Ovary (tissue), 7 donors: ENCODE measurements at regions not wholly inside any gene's neighbourhood (a gene's known extent, or its start where the extent isn't known, plus 50 kb on each side); places are given as distances from the start of the nearest gene placed in this dataset.
A peak's percentile ranks its signal among the peaks of the same experiment; 100 is the strongest.

Experiments used
- DNase-seq, 5 donors: peaks; one replicate each; pipeline ENCODE4 v3.0.0-alpha.2; 2019 to 2020
- H3K27ac ChIP-seq, 2 donors: fragments of 200-600 bp; one replicate each; pipeline versions ENCODE4 v1.5.1 to v1.8.0; 2019 to 2022
- H3K27me3 ChIP-seq: fragments of 200-600 bp; one replicate; pipeline ENCODE4 v1.8.0; 2022
- H3K36me3 ChIP-seq: fragments of 200-600 bp; sonication (generic); one replicate; pipeline ENCODE4 v1.5.1; 2019
- H3K4me1 ChIP-seq: one replicate; pipeline ENCODE4 v1.8.1; 2013; ENCODE audit warnings: mild to moderate bottlenecking, moderate library complexity; ENCODE audit not compliant: insufficient read depth
- H3K4me3 ChIP-seq: fragments of 200-600 bp; sonication (generic); one replicate; pipeline ENCODE4 v1.5.1; 2017
- H3K9me3 ChIP-seq, 2 donors: fragments of 200-600 bp in 1 of 2; sonication (generic) in 1 of 2; one replicate each; pipeline versions ENCODE4 v1.5.1 to v1.8.1; 2013 to 2019; ENCODE audit warnings: mild to moderate bottlenecking in 1 of 2, moderate library complexity in 1 of 2
- CTCF ChIP-seq, 3 donors: fragments of 450-650 bp in 2 of 3; fragments of 200-600 bp in 1 of 3; IDR thresholded peaks; one replicate each; pipeline versions ENCODE4 v1.5.1 to v1.8.0; 2016 to 2022; ENCODE audit warnings: antibody characterized with exemption in 3 of 3, mild to moderate bottlenecking in 1 of 3
- EP300 ChIP-seq: sonication (generic); formaldehyde crosslinking; IDR thresholded peaks from one replicate; pipeline ENCODE4 v1.6.1; 2017; ENCODE audit warnings: antibody characterized with exemption
- POLR2A ChIP-seq: fragments of 450-650 bp; IDR thresholded peaks from one replicate; pipeline ENCODE4 v1.6.1; 2017; ENCODE audit warnings: antibody characterized with exemption, mild to moderate bottlenecking, moderate library complexity
- WGBS, 3 donors: extraction: QIAGEN DNeasy Blood & Tissue Kit in 1 of 3; methylation state at CpG; one replicate each; pipeline versions ENCODE4 v1.1.5 to v1.1.7; 2013 to 2017; 5-methylcytosine and 5-hydroxymethylcytosine counted together
- intact Hi-C, 4 donors: fragments of 100-400 bp; cut with DNase I; formaldehyde crosslinking; loops; one replicate each; pipeline versions ENCODE4 v1.11.0 to v1.15.1; 2022 to 2023
- donor health status: DM: no; HTN: no; CAD: no; lungs with moderate emphysema.
- donor health status: DM: no; HTN: no; CAD: no.
- donor health status: Bipolar disorder and iron deficiency.
- donor health status: DM: no; HTN: no; CAD: no.
- donor health status: DM: yes; HTN: yes; CAD: no.

GRCh38 chr7:131699323-131699722 lies 142.9 kb upstream of the PODXL start:
- TF ChIP-seq EP300, result no peak
- no peak for TF ChIP-seq POLR2A
- TF ChIP-seq CTCF (IDR thresholded peaks at IDR 0.05), result no peak
- Histone ChIP-seq H3K4me3 (no peak overlapping the region), H3K27me3 (no peaks in the 10 kb centered on the region), H3K4me1 (no peaks in the 10 kb centered on the region), H3K36me3 (no peaks in the 10 kb centered on the region), H3K9me3 (no peaks in the 10 kb centered on the region), H3K27ac (no peak overlapping the region)
- 91 to 98% (median 91%) methylated on average over 1 of the region's 1 CpG for WGBS, 3 donors
- intact Hi-C loops, result loop anchor here in 2 of 4 donors (10.0 kb wide), 1 partner anchor 885 kb away; no protein-coding TSS in a partner anchor
- DNase-seq, result no peak

GRCh38 chr7:131692131-131692960 lies 135.9 kb upstream of the PODXL start:
- no peaks in the 10 kb centered on the region for H3K9me3 ChIP-seq
- H3K27me3 ChIP-seq, result no peaks in the 10 kb centered on the region
- peaks cover 2% of the 10 kb centered on the region for H3K4me1 ChIP-seq
- peak in 2 of 5 donors; percentile 28 to 82 for DNase-seq
- intact Hi-C loops, result loop anchor here (5.0 to 10.0 kb wide), 2 partner anchors 890 to 892 kb away; no protein-coding TSS in a partner anchor
- WGBS, 3 donors, result 18 to 22% (median 21%) methylated on average over 29 to 30 of the region's 30 CpGs
- H3K27ac ChIP-seq, result no peak overlapping the region
- H3K36me3 ChIP-seq, result no peaks in the 10 kb centered on the region
- no peak overlapping the region for H3K4me3 ChIP-seq
- no peak for TF ChIP-seq POLR2A
- TF ChIP-seq EP300, result no peak
- peak in 1 of 3 donors; percentile 22 for TF ChIP-seq CTCF (IDR thresholded peaks at IDR 0.05)

- H3K9me3 ChIP-seq, result no peaks in the 10 kb centered on the region
- DNase-seq, result no peak
- TF ChIP-seq CTCF (IDR thresholded peaks at IDR 0.05) (no peak), EP300 (no peak), POLR2A (no peak)
- WGBS, 3 donors, result 36 to 41% (median 41%) methylated on average over 12 of the region's 12 CpGs
- no peaks in the 10 kb centered on the region for H3K27me3 ChIP-seq
- no peak overlapping the region for H3K27ac ChIP-seq
- no peak overlapping the region for H3K4me3 ChIP-seq
- H3K4me1 ChIP-seq, result peaks cover 2% of the 10 kb centered on the region
- H3K36me3 ChIP-seq, result no peaks in the 10 kb centered on the region
- intact Hi-C loops, result loop anchor here (5.0 to 10.0 kb wide), 2 partner anchors 891 to 893 kb away; no protein-coding TSS in a partner anchor
These were observed 135.2 kb upstream of the PODXL start for GRCh38 chr7:131691454-131692130.

- H3K27me3 ChIP-seq, result no peaks in the 10 kb centered on the region
- H3K36me3 ChIP-seq, result no peaks in the 10 kb centered on the region
- WGBS, 3 donors, result 43 to 48% (median 46%) methylated on average over 12 of the region's 12 CpGs
- H3K4me1 ChIP-seq, result peaks cover 2% of the 10 kb centered on the region
- TF ChIP-seq CTCF (IDR thresholded peaks at IDR 0.05) (no peak), EP300 (no peak), POLR2A (no peak)
- intact Hi-C loops, result loop anchor here (5.0 to 10.0 kb wide), 2 partner anchors 892 to 894 kb away; no protein-coding TSS in a partner anchor
- H3K4me3 ChIP-seq, result no peak overlapping the region
- no peaks in the 10 kb centered on the region for H3K9me3 ChIP-seq
- no peak for DNase-seq
- no peak overlapping the region for H3K27ac ChIP-seq
These were observed 134.0 kb upstream of the PODXL start for GRCh38 chr7:131690441-131690840.
